ENCODE measurements at regions not wholly inside any gene's neighbourhood (a gene's known extent, or its start where the extent isn't known, plus 50 kb on each side); places are given as distances from the start of the nearest gene placed in this dataset. TPM values are rescaled to one million over a fixed set of nuclear protein-coding genes. Genes with fewer than 3 reads are reported as not detected.

DNA sequence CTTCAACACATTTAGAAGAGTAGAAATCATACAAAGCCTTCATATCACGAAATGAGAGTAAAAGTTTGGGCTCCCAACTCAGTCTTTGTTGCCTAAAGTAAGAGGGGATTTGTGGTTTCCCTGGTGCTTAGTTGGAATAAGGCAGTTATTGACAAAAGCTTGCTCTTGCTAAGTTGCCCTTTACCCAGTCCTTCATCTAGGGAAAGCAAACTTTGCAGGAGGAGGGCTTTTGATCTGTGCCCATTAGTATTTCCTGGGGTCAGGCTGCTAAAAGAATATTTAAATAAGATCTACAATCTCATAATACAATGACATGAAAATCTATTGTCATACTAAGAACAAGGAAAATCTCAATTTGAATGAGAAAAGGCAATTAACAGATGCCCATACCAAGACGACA lies 84.1 kb upstream of the ACO1 start:
- Mint-ChIP-seq H3K9me3 (peaks cover 0 to 7% (median 0%) of the 10 kb centered on the region in 9 donors), H3K4me3 (no peak overlapping the region), H3K4me1 (no peaks in the 10 kb centered on the region), H3K36me3 (peaks cover 0 to 6% (median 0%) of the 10 kb centered on the region in 3 donors), H3K27ac (no peak overlapping the region), H3K27me3 (peaks cover 2 to 34% (median 8%) of the 10 kb centered on the region in 5 donors)
- POLR2A ChIA-PET = no interaction called here
- DNase-seq = no peak
- no peak for ATAC-seq

DNA sequence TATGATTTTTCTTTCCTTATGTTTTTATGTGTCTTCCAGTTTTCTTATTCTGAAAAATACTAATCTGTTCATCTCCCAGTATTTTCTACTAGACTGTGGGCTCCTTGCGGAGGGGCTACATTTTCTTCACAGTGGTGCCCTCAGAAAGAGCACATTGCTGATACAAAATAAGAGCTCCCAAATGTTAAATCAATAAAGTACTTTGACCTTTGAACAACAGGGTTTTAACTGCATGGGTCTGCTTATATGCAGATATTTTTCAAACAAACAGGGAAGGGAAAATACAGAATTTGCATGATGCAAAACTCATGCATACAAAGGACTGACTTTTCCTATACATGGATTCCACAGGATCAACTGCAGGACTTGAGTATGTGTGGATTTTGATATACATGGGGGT lies 79.9 kb upstream of the ACO1 start:
- ATAC-seq = no peak
- no peak for DNase-seq
- peaks cover 0 to 17% (median 7%) of the 10 kb centered on the region in 9 donors for H3K9me3 Mint-ChIP-seq
- POLR2A ChIA-PET = no interaction called here
- peaks cover 0 to 19% (median 7%) of the 10 kb centered on the region in 5 donors for H3K27me3 Mint-ChIP-seq
- H3K27ac Mint-ChIP-seq = no peak overlapping the region
- H3K4me3 Mint-ChIP-seq = no peak overlapping the region
- peaks cover 0 to 4% (median 0%) of the 10 kb centered on the region in 3 donors for H3K36me3 Mint-ChIP-seq
- no peaks in the 10 kb centered on the region for H3K4me1 Mint-ChIP-seq

DNA sequence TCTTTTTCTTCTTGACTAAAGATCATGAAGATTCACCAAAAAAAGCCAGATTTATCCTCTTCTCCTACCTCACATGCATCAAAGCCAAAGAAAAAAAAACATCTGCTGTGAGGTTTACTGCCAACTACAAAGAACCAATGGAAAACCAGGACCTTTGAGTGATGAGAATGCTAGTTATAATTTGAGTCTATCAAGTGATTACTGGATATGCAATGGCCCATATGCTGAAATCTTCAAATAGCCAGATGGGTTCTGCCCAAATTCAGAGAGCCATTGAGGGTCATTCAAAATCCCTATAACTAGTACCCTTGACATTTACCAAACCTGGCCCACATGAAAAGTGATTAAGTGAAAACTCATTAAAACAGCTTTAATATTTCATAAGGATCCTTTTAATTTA lies 78.4 kb upstream of the ACO1 start:
- peaks cover 0 to 17% (median 7%) of the 10 kb centered on the region in 9 donors for H3K9me3 Mint-ChIP-seq
- H3K27ac Mint-ChIP-seq = no peak overlapping the region
- DNase-seq (no peak), ATAC-seq (no peak)
- no peaks in the 10 kb centered on the region for H3K4me1 Mint-ChIP-seq
- H3K4me3 Mint-ChIP-seq = no peak overlapping the region
- H3K27me3 Mint-ChIP-seq = peaks cover 2 to 19% (median 7%) of the 10 kb centered on the region in 5 donors
- peaks cover 0 to 4% (median 0%) of the 10 kb centered on the region in 3 donors for H3K36me3 Mint-ChIP-seq
- POLR2A ChIA-PET = no interaction called here

DNA sequence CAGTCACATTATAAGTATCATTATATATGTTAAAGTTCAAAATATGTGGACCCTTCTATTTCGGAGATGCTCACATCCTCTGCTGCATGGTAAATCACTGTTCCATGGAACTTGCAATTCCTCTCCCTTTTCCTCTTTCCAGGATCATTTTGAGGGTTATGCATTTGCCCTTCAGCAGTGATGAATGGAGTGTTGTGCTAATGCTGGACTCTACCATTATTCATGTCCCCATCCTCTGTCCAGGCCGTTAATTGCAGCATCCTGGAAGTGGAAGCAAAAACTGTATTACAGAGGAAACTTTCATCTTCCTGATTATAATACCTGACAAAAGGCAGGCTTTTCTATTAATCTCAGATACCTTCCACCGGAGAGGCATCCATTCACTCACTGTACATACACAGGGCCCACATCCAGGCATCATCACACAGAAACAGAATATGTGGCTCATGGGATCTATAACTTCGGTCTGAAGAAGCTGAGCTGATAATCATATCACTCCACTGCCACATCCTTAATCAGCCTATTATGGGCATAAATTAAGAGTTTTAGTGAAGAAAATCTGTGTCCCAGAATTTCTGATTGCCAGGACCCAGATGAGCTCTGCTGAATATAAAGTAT lies 65.0 kb upstream of the ACO1 start:
- Mint-ChIP-seq H3K9me3 (peaks cover 0 to 19% (median 8%) of the 10 kb centered on the region in 9 donors), H3K27me3 (peaks cover 0 to 14% (median 2%) of the 10 kb centered on the region in 5 donors), H3K4me1 (no peaks in the 10 kb centered on the region), H3K36me3 (peaks cover 0 to 4% (median 0%) of the 10 kb centered on the region in 3 donors), H3K27ac (no peak overlapping the region), H3K4me3 (no peak overlapping the region)
- POLR2A ChIA-PET = no interaction called here
- DNase-seq (no peak), ATAC-seq (no peak)

DNA sequence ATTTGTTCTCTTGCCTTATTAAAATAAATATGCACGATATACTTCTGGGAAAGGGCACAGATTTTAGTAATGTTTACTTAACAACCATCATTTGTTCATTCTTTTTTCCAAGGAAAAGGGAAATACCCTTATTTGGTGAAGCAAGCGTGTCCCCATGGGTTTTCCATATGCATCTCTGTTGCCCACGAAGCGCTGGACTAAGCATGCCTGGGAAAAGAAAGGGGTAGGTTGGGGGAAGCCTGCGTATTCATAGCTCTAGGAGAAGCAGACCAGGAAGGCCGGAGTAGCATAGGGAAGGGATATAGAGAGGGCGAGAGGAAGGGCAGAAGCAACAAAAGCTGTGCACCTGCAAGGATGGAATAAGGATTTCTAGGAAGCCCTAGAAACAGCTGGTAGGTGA lies 61.8 kb upstream of the ACO1 start:
- no peak for DNase-seq
- Mint-ChIP-seq H3K4me3 (no peak overlapping the region), H3K36me3 (no peaks in the 10 kb centered on the region), H3K27me3 (peaks cover 3 to 21% (median 9%) of the 10 kb centered on the region in 5 donors), H3K27ac (no peak overlapping the region), H3K9me3 (no peaks in the 10 kb centered on the region), H3K4me1 (no peaks in the 10 kb centered on the region)
- ATAC-seq = no peak
- POLR2A ChIA-PET = no interaction called here

DNA sequence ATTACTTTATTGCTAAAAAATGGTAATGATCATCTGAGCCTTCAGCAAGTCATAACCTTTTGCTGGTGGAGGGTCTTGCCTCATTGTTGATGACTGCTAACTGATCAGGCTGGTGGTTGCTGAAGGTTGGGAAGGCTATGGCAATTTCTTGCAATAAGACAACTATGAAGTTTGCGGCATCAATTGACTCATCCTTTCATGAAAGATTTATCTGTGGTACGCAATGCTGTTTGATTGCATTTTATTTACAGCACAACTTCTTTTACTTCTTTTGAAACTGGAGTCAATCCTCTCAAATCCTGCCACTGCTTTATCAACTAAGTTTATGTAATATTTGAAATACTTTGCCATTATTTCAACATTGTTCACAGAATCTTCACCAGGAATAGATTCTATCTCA lies 58.3 kb upstream of the ACO1 start:
- H3K27me3 Mint-ChIP-seq = peaks cover 5 to 23% (median 12%) of the 10 kb centered on the region in 5 donors
- no peaks in the 10 kb centered on the region for H3K36me3 Mint-ChIP-seq
- ATAC-seq (no peak), DNase-seq (no peak)
- no peaks in the 10 kb centered on the region for H3K4me1 Mint-ChIP-seq
- peaks cover 0 to 3% (median 0%) of the 10 kb centered on the region in 9 donors for H3K9me3 Mint-ChIP-seq
- POLR2A ChIA-PET = no interaction called here
- no peak overlapping the region for H3K4me3 Mint-ChIP-seq
- H3K27ac Mint-ChIP-seq = no peak overlapping the region

DNA sequence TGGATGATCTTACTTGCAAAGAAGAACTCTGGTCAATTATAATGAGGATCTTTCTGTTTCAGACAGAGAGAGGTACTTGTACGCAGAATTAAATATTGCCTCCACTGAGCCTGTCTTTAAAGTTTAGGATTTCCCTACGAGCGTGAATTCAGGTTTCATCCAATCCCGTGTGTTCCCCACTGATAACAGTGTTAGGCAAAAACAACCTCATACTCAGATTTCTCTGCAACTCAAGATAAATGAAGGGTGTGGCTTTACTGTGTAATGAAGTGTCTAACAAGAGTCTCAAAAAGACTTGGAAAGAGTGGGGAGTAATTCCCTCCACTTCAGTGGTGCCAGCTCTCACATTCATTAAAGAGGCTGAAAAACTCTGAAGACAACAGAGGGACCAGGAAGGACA lies 53.2 kb upstream of the ACO1 start:
- Mint-ChIP-seq H3K4me1 (no peaks in the 10 kb centered on the region), H3K9me3 (peaks cover 0 to 3% (median 0%) of the 10 kb centered on the region in 9 donors), H3K4me3 (no peak overlapping the region), H3K27ac (no peak overlapping the region), H3K36me3 (no peaks in the 10 kb centered on the region), H3K27me3 (peaks cover 6 to 29% (median 11%) of the 10 kb centered on the region in 5 donors)
- POLR2A ChIA-PET = no interaction called here
- no peak for ATAC-seq
- no peak for DNase-seq

DNA sequence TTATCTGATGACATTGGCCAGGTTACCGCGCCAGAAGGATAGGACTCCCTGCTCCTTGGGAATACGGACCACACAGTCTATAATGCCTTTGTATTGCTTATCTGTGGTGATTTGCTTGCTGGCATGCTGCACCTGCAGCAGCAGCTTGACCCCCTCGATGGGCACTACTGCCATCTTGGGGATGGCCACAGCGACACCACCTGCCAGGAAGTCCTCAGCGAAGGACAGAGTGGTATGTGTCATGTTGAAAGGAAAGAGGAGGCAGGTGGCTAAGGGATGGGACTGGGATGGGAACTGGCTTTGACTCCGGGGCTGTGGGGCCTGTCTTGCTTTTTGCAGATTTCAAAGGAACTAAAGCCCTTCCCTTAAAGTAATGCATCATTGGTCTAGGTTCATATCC lies 50.3 kb upstream of the ACO1 start:
- no peak for ATAC-seq

More for the DNA sequence above, 50.3 kb upstream of the ACO1 start:
- no peak for DNase-seq
- H3K4me1 Mint-ChIP-seq = peaks cover 0 to under 1% (median 0%) of the 10 kb centered on the region in 4 donors
- H3K27ac Mint-ChIP-seq = no peak overlapping the region
- POLR2A ChIA-PET = no interaction called here
- H3K4me3 Mint-ChIP-seq = no peak overlapping the region
- no peaks in the 10 kb centered on the region for H3K9me3 Mint-ChIP-seq
- peaks cover 3 to 14% (median 8%) of the 10 kb centered on the region in 5 donors for H3K27me3 Mint-ChIP-seq
- no peaks in the 10 kb centered on the region for H3K36me3 Mint-ChIP-seq

Small RNA genes lying in the stretch of these regions (microRNA-seq; reads per million reads assigned to microRNA genes)
- gene MIR873 (ENCODE audit: borderline microRNAs expressed) = not detected
- gene MIR876 (ENCODE audit: borderline microRNAs expressed) = not detected

Measured in naive thymus-derived CD8-positive, alpha-beta T cell (primary cell).